HPDE6-E6E7 (cell line): ENCODE measurements at regions not wholly inside any gene's neighbourhood (a gene's known extent, or its start where the extent isn't known, plus 50 kb on each side); places are given as distances from the start of the nearest gene placed in this dataset.

Experiments used
- DNase-seq: peaks from one replicate; pipeline ENCODE4 v3.0.0; 2011; ENCODE audit warnings: missing footprints; ENCODE audit errors: extremely low spot score

- DNase-seq = no peak
These were observed 65.0 kb downstream of the CBLN1 start for GRCh38 chr16:49216593-49216992.

DNA sequence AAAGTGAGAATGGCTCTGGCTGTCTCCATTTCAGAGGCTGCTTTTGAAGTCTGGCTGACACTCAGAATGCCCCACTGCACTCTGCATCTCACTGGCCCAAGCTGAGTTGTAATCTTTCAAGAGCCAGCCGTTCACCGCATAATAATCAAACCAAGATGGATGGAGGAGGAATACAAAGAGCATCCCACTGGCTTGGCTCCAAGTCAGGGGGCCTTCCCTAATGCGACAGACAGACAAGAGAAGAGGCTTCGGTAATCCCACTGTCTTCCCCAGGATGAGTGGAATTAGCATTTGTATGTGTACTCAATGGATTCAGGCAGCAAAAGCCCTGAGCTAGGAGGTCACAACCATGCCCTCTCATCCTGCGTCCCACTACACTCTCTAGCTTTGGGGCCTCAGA is 68.0 kb downstream of the CBLN1 start:
- no peak for DNase-seq

DNA sequence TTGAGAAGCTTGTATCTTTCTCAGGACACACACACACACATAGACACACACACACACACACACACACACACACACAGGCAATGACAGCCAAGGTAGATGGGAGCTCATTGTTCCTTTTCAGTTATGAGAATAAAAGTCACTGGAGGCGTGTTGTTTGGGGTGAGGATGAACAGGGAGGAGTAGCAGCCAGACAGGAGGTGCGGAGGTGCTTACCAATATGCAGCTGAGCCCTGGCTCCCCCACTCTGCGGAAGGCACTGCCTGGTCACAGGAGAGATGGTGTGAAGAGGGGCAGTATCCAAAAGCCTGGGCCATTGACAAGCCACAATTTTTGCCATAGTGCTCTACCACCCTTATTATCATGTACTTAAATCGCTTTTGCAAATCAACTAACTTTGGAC is 77.4 kb downstream of the CBLN1 start:
- DNase-seq = no peak

- DNase-seq = no peak
These were observed 78.3 kb downstream of the CBLN1 start for GRCh38 chr16:49203361-49203760.

DNA sequence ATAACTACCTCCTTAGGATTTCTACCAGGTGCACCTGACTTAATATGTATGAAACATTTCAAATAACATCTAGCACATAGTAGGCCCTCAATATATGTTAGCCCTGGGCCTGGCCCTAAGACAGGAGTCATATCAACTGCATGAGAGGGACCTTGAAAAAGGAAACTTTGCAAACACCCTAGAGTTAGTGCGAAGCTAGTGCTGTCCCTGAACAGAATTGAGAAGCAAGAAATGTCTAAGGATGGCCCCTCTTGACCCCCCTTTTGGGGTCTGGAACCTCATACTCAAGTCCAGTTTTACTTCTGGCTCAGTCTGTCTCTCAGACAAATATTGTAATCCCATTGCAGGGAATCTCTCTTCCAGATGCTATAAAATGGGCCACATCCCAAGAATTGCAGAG is 80.5 kb downstream of the CBLN1 start:
- no peak for DNase-seq

- DNase-seq = no peak
These were observed 81.3 kb downstream of the CBLN1 start for GRCh38 chr16:49200223-49200820.

DNA sequence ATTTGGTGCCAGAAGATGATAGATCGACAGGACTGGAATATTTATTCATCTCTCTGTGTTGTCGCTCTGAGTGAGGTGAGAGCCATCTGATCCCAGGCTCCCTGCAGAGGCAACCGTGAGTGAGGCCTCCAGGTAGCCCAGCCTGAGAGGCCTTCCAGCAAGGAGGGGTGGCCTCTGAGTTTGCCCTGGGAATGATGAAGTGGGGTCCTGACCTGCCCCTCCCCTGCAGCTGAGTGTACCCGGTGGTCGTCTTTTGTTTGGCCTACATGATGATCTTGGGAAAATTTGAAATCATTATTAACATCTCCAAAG is 86.4 kb downstream of the CBLN1 start:
- no peak for DNase-seq

DNA sequence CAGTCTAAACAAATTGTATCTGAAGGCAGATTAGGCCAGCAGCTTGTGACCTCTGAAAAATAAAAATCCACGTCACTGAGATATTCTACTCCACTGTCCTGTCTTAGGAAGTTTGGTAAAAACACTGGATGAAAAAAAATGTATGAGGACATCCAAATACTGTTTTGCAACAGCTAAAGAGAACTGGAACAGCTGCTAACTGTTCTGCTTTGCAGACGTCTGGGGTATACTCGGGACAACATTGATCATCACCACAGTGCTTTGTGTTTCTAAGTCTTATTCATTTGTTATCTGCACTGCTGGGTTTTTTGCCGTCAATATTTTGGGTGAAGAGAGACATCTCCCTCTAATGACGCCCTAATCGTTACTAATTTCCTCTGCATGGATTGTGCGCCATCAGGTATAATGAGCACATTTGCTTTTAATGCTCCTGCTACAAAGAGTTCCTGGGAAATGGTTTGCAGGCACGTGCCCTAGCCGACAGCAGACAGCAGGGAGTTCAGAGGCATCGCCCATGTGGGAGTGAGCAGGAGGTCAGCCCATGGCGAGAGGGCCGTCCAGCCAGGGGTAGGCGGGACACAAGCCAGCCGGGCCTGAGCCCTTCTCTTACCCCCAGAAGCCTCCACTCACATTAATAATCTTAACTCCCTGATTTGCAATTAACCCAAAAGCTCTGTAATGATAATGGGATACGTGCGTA is 87.0 kb downstream of the CBLN1 start:
- DNase-seq = no peak

GRCh38 chr16:49193596-49193995 is 88.0 kb downstream of the CBLN1 start:
- DNase-seq = no peak

- no peak for DNase-seq
These were observed 92.4 kb downstream of the CBLN1 start for GRCh38 chr16:49189286-49189685.

- peak; percentile 36 for DNase-seq
These were observed 97.7 kb downstream of the CBLN1 start for GRCh38 chr16:49183911-49184310.

DNA sequence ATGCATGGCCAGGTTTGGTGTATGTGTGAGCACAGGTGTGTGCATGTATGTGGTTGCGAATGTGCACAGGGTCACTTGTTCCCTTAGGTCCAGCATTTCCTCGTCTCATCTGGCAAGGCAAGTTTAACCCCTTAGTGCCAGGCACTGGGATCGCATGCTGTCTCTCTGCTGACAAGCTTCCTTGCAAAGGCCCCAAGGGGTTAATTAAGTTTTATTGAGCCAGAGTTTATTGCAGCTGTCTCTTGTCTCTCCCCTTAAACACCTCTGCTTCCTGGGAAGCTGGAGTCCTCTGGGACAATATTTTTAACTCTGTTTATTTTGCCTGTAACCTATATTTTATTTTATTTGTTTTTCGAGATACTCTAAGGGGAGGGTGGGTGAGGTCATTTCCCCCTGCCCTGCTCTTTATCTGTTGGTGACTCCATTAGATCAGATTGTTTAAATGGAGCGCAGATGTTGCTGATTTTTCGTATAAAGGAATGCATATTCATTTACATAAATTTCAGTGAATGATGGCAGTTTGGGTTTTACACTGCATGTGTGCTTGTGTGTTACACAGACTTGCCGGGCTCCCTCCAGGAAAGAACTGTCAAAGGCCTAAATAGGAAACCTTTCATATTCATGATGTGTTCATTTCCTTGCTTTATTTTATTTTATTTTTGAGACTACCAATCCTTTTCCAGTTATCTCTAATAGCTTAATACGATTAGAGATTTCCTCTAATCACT is 99.7 kb downstream of the CBLN1 start:
- no peak for DNase-seq

- no peak for DNase-seq
These were observed 101.8 kb downstream of the CBLN1 start for GRCh38 chr16:49179714-49180330.

GRCh38 chr16:49168126-49168525 is 113.5 kb downstream of the CBLN1 start:
- no peak for DNase-seq

GRCh38 chr16:49165025-49165424 is 116.6 kb downstream of the CBLN1 start:
- no peak for DNase-seq

GRCh38 chr16:49161191-49161590 is 120.4 kb downstream of the CBLN1 start:
- no peak for DNase-seq

DNA sequence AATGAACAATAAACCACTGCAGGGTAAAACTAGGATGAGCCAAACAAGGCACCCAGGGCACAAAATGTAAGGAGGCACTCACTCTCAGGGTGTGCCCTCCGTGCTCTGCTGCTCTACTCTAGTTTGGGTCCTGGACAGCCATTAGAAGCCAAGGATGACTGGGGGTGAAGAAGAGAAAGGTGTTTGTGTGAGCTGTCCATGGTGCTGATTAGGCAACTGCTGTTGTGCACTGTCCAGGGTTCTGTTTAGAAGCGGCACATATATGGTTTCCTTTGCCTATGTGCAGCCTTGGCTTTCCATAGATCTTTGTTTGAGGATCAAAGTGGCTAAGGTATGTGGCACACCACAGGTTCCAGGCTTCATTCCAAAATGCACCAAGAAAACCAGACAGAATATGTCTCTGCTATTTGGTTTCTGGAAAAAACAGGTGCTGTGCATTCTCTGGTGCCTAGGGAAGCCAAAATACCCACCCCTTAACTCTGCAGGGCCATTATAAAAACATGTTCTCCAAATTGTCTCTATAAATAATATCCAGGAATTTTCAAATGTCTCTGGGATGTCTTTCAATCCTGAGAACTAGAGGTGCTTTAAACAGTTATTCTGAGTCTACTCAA is 123.5 kb downstream of the CBLN1 start:
- peak; percentile 46 for DNase-seq

- no peak for DNase-seq
These were observed 131.3 kb downstream of the CBLN1 start for GRCh38 chr16:49150341-49150740.

DNA sequence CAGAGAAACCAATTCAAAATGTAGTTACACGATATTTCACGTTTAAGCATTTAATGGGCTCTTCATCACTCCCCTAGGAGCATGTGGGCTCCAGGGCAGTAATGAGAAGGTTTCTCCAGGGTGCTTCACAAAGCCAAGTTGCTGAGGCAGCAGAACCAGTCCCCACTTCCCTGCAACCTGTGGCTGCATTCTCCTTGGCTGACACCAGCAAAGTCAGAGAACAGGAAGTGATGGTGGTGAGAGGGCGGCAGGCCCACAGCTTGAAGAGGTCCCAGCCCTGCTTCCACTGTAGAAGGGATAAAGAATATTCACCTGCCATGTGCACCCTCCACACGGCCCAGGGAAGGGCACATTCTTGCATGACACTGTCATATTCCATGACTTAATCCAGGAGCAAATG is 133.2 kb downstream of the CBLN1 start:
- DNase-seq = no peak

DNA sequence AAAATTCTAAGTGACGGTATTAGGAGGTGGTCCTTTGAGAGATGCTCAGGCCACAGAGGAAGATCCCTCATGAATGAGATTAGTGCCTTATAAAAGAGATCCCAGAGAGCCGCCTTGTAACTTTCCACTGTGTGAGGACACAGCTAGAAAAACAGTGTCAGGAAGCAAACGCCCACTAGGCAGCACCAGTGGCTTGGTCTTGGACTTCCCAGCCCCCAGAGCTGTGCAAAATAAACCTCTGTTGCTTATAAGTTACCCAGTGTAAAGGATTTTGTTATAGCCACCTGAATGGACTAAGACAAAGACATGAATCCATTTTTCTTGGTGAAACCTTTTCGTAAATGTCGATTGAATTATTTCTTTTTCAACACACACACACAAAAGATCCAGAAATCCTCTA is 141.0 kb downstream of the CBLN1 start:
- DNase-seq = no peak

- DNase-seq = no peak
These were observed 151.2 kb downstream of the CBLN1 start for GRCh38 chr16:49130397-49130796.

DNA sequence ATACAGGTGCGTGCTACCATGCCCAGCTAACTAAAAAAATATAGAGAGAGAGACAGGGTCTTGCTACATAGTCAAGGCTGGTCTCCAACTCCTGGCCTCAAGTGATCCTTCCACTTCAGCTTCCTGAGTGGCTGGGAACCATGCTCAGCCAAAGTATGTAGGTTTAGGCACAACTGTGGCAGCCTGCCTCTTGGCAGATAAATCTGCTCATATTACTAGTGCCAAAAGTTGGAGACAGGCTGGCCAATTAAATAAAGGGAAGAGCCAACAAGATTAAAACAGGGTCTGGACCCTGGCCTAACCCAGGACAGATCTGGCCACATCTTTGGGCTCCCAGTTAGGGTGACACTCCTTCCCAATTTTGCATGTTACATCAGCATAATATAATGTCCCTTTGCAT is 151.7 kb downstream of the CBLN1 start:
- DNase-seq = no peak
